ENCODE measurements at regions not wholly inside any gene's neighbourhood (a gene's known extent, or its start where the extent isn't known, plus 50 kb on each side); places are given as distances from the start of the nearest gene placed in this dataset.

DNA sequence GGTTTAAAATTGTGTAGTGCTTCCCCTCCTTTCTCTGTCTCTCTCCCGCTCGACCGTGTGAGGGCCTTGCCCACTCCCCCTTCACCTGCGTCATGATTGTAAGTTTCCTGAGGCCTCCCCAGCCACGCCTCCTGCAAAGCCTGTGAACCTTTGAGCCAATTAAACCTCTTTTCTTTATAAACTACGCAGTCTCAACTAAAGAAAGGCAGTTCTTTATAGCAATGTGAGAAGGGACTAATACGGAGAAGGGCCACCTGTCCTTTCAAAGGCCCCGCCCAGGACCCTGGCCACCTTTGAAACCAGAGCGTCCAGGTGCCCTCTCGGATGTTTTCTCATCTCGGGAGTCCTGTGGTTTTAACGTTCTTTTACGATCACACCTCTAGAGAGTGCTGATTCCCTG is 741.5 kb downstream of the BRD1 start:
- no peak overlapping the region for H3K14ac ChIP-seq (replicated peaks; ENCODE audit: low read depth, low read length)
- no peak overlapping the region for H3K56ac ChIP-seq (ENCODE audit: extremely low read depth, insufficient read depth, low read length)
- H4K91ac ChIP-seq (ENCODE audit: insufficient read depth, low read depth, low read length) = no peak overlapping the region
- no peaks in the 10 kb centered on the region for H3K9me1 ChIP-seq (ENCODE audit: insufficient read depth, low read length)
- H3K9me3 ChIP-seq (ENCODE audit: control insufficient read depth, insufficient read depth, low read length) = peaks cover 57% of the 10 kb centered on the region
- ATAC-seq (ENCODE audit: low read depth) (no peak), DNase-seq (no peak)
- TF ChIP-seq RFX5 (IDR thresholded peaks at IDR 0.05; ENCODE audit: low read depth, low read length) (no peak), SMC3 (IDR thresholded peaks at IDR 0.05; ENCODE audit: low read depth, low read length) (no peak), RAD21 (IDR thresholded peaks at IDR 0.05; ENCODE audit: low read length) (no peak), BHLHE40 (IDR thresholded peaks at IDR 0.05; ENCODE audit: low read depth, low read length) (no peak), MAZ (IDR thresholded peaks at IDR 0.05; ENCODE audit: borderline replicate concordance, low read depth, low read length) (no peak), NFE2L2 (IDR thresholded peaks at IDR 0.05; ENCODE audit: low read depth, low read length) (no peak), RCOR1 (IDR thresholded peaks at IDR 0.05; ENCODE audit: insufficient replicate concordance, low read length) (no peak), MAFK (IDR thresholded peaks at IDR 0.05; ENCODE audit: low read depth, low read length) (no peak), MXI1 (IDR thresholded peaks at IDR 0.05; ENCODE audit: borderline replicate concordance, low read depth, low read length) (no peak), CHD1 (IDR thresholded peaks at IDR 0.05; ENCODE audit: low read depth, low read length) (no peak), CEBPB (IDR thresholded peaks at IDR 0.05; ENCODE audit: low read depth, low read length) (no peak), ELK1 (IDR thresholded peaks at IDR 0.05; ENCODE audit: borderline replicate concordance, low read depth, low read length) (no peak), POLR2A (IDR thresholded peaks at IDR 0.05; ENCODE audit: low read depth, low read length) (no peak), FOS (IDR thresholded peaks at IDR 0.05; ENCODE audit: low read depth, low read length) (no peak)
- TF ChIP-seq, protein P1, sequence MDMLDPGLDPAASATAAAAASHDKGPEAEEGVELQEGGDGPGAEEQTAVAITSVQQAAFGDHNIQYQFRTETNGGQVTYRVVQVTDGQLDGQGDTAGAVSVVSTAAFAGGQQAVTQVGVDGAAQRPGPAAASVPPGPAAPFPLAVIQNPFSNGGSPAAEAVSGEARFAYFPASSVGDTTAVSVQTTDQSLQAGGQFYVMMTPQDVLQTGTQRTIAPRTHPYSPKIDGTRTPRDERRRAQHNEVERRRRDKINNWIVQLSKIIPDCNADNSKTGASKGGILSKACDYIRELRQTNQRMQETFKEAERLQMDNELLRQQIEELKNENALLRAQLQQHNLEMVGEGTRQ (IDR thresholded peaks at IDR 0.05; ENCODE audit: low read depth, low read length) = no peak
- TF ChIP-seq, protein P2, sequence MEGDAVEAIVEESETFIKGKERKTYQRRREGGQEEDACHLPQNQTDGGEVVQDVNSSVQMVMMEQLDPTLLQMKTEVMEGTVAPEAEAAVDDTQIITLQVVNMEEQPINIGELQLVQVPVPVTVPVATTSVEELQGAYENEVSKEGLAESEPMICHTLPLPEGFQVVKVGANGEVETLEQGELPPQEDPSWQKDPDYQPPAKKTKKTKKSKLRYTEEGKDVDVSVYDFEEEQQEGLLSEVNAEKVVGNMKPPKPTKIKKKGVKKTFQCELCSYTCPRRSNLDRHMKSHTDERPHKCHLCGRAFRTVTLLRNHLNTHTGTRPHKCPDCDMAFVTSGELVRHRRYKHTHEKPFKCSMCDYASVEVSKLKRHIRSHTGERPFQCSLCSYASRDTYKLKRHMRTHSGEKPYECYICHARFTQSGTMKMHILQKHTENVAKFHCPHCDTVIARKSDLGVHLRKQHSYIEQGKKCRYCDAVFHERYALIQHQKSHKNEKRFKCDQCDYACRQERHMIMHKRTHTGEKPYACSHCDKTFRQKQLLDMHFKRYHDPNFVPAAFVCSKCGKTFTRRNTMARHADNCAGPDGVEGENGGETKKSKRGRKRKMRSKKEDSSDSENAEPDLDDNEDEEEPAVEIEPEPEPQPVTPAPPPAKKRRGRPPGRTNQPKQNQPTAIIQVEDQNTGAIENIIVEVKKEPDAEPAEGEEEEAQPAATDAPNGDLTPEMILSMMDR (conservative IDR thresholded peaks at IDR 0.05; ENCODE audit: low read depth, low read length) = no peak
- no peak overlapping the region for H3K18ac ChIP-seq (ENCODE audit: low read depth, low read length)
- H3K27me3 ChIP-seq (ENCODE audit: control insufficient read depth, insufficient read depth, low read length) = no peaks in the 10 kb centered on the region
- no peak overlapping the region for H2BK20ac ChIP-seq (ENCODE audit: low read depth, low read length)
- intact Hi-C loops (cut with micrococcal nuclease) = no loop called here
- no peaks in the 10 kb centered on the region for H3K36me3 ChIP-seq (ENCODE audit: control insufficient read depth, insufficient read depth, low read length)
- ChIA-PET POLR2A (ENCODE audit: unreplicated experiment) (no interaction called here), CTCF (no interaction called here)
- H2BK15ac ChIP-seq (ENCODE audit: low read depth, low read length) = no peak overlapping the region
- no CpG with 5 or more reads among the region's 13 CpGs for WGBS, 2 experiments (ENCODE audit: extremely low coverage in 2 of 2, insufficient read length in 1 of 2)
- H3K27ac ChIP-seq (ENCODE audit: insufficient read depth, low read length) = no peak overlapping the region
- dilution Hi-C loops (cut with HindIII; ENCODE audit: low sequenced_read_pairs, unreplicated experiment) = no loop called here
- no peak overlapping the region for H2BK5ac ChIP-seq (ENCODE audit: low read depth, low read length, poor library complexity, severe bottlenecking)
- H2AK5ac ChIP-seq (ENCODE audit: low read depth, low read length) = no peak overlapping the region
- no peak overlapping the region for H2AFZ ChIP-seq (replicated peaks; ENCODE audit: low read length, poor library complexity)
- no peak overlapping the region for H2AK9ac ChIP-seq (replicated peaks; ENCODE audit: low read depth, low read length, poor library complexity)
- no peak overlapping the region for H3K4ac ChIP-seq (ENCODE audit: low read depth, low read length)
- H3K9ac ChIP-seq (ENCODE audit: low read depth, low read length) = no peak overlapping the region
- no peak overlapping the region for H3K4me3 ChIP-seq (ENCODE audit: insufficient read depth, low read depth, low read length)
- H3K79me1 ChIP-seq (ENCODE audit: low read depth in 1 of 2, low read length in 2 of 2) = no peaks in the 10 kb centered on the region
- H3K23ac ChIP-seq (ENCODE audit: low read depth, low read length) = no peak overlapping the region
- no peaks in the 10 kb centered on the region for H3K4me1 ChIP-seq (ENCODE audit: control insufficient read depth, insufficient read depth, low read length)
- BruUV-seq (replicated peaks) = no TSS peak
- H4K20me1 ChIP-seq (ENCODE audit: insufficient read depth, low read length) = no peaks in the 10 kb centered on the region
- no peak overlapping the region for H4K5ac ChIP-seq (ENCODE audit: low read depth, low read length)
- no peak overlapping the region for H4K8ac ChIP-seq (ENCODE audit: low read depth in 2 of 2, low read length in 2 of 2)
- no peak overlapping the region for H3K4me2 ChIP-seq (ENCODE audit: low read depth, low read length)
- in situ Hi-C loops (cut with MboI; ENCODE audit: low sequenced_read_pairs) = no loop called here
- no peak overlapping the region for H2BK120ac ChIP-seq (ENCODE audit: low read depth, low read length)

All from IMR-90 (cell line).